ENCODE measurements at regions not wholly inside any gene's neighbourhood (a gene's known extent, or its start where the extent isn't known, plus 50 kb on each side); places are given as distances from the start of the nearest gene placed in this dataset.
"Not testable (repeated sequence)": the region's sequence is repeated elsewhere in the genome, so short reads cannot be mapped to it uniquely, and the experiment has no call there.

DNA sequence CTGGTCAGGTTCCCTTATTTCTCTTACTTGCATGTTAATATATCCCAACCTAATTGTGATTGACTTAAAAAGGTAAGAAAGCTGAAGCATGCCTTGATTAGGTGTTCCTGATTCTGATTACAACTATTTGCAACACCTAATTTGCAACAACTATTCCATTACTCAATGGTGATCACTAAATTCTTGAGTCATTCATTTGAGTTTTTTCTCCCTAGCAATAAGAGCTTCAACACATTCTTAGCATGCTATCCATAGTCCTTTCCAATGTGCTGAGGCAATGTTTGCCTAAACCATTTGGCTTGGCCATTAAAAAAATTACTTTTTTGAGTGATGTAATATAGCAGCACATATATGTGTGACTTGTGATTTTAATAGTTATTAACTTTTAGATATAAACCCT, 851.4 kb downstream of the TRAM1L1 start:
- TF ChIP-seq, protein P1, sequence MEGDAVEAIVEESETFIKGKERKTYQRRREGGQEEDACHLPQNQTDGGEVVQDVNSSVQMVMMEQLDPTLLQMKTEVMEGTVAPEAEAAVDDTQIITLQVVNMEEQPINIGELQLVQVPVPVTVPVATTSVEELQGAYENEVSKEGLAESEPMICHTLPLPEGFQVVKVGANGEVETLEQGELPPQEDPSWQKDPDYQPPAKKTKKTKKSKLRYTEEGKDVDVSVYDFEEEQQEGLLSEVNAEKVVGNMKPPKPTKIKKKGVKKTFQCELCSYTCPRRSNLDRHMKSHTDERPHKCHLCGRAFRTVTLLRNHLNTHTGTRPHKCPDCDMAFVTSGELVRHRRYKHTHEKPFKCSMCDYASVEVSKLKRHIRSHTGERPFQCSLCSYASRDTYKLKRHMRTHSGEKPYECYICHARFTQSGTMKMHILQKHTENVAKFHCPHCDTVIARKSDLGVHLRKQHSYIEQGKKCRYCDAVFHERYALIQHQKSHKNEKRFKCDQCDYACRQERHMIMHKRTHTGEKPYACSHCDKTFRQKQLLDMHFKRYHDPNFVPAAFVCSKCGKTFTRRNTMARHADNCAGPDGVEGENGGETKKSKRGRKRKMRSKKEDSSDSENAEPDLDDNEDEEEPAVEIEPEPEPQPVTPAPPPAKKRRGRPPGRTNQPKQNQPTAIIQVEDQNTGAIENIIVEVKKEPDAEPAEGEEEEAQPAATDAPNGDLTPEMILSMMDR (IDR thresholded peaks at IDR 0.05; ENCODE audit: low read depth, low read length, missing control alignments) = no peak
- in situ Hi-C loops (cut with HindIII; ENCODE audit: low sequenced_read_pairs) = no loop called here
- H3K4me3 ChIP-seq (ENCODE audit: low read depth, low read length) = no peak overlapping the region
- DNase-seq (ENCODE audit: low read depth) = no peak

DNA sequence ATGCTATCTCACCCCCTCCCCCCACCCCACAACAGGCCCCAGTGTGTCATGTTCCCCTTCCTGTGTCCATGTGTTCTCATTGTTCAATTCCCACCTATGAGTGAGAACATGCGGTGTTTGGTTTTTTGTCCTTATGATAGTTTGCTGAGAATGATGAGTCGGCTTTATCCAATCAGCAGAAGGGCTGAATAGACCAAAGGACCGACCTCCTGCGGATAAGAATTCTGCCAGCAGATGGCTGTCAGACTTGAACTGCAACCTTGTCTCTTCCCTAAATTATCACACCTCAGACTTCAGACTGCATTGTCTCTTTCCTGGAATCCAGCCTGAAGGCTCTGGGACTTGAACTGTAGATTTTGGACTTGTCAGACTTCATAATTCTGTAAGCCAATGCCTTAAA, 853.4 kb downstream of the TRAM1L1 start:
- DNase-seq (ENCODE audit: low read depth); H3K4me3 ChIP-seq (ENCODE audit: low read depth, low read length); in situ Hi-C loops (cut with HindIII; ENCODE audit: low sequenced_read_pairs): not testable (repeated sequence)

DNA sequence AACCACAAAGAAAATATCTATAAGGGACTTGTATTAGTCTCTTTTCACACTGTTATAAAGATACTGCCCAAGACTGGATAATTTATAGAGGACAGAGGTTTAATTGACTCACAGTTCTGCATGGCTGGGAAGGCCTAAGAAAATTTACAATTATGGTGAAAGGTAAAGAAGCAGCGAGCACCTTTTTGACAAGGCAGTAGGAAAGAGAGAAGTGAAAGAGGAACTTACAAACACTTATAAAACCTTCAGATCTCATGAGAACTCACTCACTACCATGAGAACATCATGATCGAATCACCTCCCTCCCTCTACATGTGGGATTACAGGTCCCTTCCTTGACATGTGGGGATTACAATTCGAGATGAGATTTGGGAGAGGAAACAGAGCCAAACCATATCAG, 856.0 kb downstream of the TRAM1L1 start:
- H3K4me3 ChIP-seq (ENCODE audit: low read depth, low read length) = no peak overlapping the region
- DNase-seq (ENCODE audit: low read depth) = no peak
- in situ Hi-C loops (cut with HindIII; ENCODE audit: low sequenced_read_pairs) = no loop called here
- TF ChIP-seq, protein P1 (IDR thresholded peaks at IDR 0.05; ENCODE audit: low read depth, low read length, missing control alignments) = no peak

DNA sequence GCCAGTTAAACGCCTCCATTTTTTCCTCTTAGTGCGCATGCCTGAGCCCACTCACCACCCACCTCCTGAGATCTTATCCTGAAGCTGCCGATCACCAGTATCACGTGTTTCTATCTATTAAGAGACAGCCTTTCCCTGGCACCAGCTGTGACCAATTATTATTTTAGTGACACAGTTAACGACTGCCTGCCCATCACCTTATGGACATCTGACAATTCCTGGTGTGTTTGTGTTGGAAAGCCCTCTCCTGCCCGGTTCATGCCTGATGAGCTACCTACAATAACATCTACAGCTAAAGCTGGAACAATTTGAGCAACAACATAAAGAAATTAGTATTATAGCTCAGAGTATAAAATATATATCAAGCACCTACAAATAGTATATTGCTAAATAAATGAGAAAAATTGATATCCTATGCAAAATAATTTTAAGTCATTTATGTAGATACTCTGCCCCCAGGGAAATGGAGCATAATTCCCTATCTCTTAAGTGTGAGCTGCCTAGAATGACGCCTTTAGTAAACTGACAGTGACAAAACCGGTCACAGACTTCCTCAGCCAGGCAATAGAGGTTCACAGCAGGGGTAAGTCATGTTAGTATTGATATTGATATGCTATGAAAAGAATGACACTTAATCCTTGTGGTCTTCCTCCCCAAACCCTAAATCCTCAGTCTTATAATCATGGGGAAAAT, 862.2 kb downstream of the TRAM1L1 start:
- in situ Hi-C loops (cut with HindIII; ENCODE audit: low sequenced_read_pairs) = no loop called here
- TF ChIP-seq, protein P1 (IDR thresholded peaks at IDR 0.05; ENCODE audit: low read depth, low read length, missing control alignments) = no peak
- DNase-seq (ENCODE audit: low read depth) = no peak
- H3K4me3 ChIP-seq (ENCODE audit: low read depth, low read length) = no peak overlapping the region

DNA sequence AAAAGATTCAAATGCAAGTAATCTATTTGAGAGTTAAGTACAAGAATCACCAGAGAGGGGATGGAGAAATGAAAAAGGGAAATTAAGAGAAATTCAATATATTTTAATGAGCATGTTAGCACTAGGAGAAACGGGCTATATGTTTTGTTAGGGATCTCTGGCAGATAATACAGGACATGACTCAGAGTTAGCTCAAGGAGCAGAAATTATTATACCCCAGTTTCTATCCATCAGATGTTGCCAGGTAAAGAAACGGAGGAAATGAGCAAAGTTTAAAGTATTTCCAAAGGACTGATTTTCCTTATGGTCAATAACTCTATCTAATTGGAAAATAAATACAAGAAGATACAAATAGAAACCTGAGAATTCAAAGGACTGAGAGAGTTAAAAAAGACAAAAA, 867.6 kb downstream of the TRAM1L1 start:
- in situ Hi-C loops (cut with HindIII; ENCODE audit: low sequenced_read_pairs) = no loop called here
- no peak for DNase-seq (ENCODE audit: low read depth)
- TF ChIP-seq, protein P1 (IDR thresholded peaks at IDR 0.05; ENCODE audit: low read depth, low read length, missing control alignments) = no peak
- H3K4me3 ChIP-seq (ENCODE audit: low read depth, low read length) = no peak overlapping the region

DNA sequence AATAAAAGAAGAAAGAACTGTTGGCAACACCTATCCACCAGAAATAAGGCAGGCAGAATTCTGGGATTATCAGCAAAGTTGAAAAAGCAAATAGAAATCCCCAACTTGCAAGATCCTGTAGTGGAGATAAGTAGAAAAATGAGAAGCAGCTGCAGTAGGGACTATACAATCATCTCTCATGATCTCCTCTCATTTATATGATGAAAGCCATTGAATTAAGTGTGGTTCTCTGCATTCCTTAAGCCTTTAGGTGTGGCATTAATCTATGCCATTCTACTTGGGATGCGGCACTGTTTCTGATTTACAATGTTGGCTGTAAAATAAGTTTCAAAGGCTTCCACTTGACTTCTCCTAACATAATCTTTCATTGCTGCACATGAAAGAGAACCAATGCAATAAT, 869.8 kb downstream of the TRAM1L1 start:
- in situ Hi-C loops (cut with HindIII; ENCODE audit: low sequenced_read_pairs) = no loop called here
- TF ChIP-seq, protein P1 (IDR thresholded peaks at IDR 0.05; ENCODE audit: low read depth, low read length, missing control alignments) = no peak
- H3K4me3 ChIP-seq (ENCODE audit: low read depth, low read length) = no peak overlapping the region
- DNase-seq (ENCODE audit: low read depth) = no peak

DNA sequence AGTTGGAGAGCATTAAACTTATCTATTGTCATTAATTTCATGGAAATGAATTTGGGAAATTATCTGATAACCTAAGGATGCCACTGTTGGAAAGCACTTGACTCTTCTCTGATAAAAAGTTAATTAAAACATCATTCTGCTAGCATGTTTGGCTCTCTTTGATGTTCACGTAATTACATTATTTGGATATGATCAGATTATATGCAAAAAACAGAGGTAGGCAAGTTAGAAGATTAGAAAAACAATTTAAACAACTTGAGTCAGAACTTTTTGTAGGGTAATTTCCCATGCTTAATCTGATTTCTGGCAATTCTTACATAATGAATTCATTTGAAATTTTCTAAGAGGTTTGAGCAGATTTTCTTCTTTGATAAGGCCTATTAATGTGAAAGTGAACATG, 882.9 kb downstream of the TRAM1L1 start:
- TF ChIP-seq, protein P1 (IDR thresholded peaks at IDR 0.05; ENCODE audit: low read depth, low read length, missing control alignments) = no peak
- in situ Hi-C loops (cut with HindIII; ENCODE audit: low sequenced_read_pairs) = no loop called here
- no peak overlapping the region for H3K4me3 ChIP-seq (ENCODE audit: low read depth, low read length)
- no peak for DNase-seq (ENCODE audit: low read depth)
